GM12873 (cell line): ENCODE measurements at regions not wholly inside any gene's neighbourhood (a gene's known extent, or its start where the extent isn't known, plus 50 kb on each side); places are given as distances from the start of the nearest gene placed in this dataset.

ENCODE experiments used
- TF ChIP-seq, protein P1 (sequence below): IDR thresholded peaks from 2 replicates; pipeline ENCODE4 v1.5.1; 2012; ENCODE audit warnings: low read depth, mild to moderate bottlenecking, moderate library complexity, low read length, control low read depth; ENCODE audit not compliant: insufficient read depth; ENCODE audit errors: missing control alignments

DNA sequence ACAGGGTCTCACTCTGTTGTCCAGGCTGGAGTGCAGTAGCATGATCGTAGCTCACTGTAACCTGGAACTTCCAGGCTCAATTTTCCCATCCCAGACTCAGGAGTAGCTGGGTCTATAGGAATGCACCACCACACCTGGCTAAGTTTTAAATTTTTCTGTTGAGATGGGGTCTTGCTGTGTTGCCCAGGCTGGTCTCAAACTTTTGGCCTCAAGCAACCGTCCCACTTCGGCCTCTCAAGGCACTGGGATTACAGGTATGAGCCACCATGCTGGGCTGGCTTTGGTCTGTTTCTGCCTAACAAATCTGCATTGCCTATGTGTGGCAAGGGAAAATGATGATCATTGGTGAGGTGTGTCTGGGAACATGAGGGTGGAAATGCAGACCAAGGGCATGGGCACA is 59.3 kb upstream of the CLMP start:
- TF ChIP-seq, protein P1, sequence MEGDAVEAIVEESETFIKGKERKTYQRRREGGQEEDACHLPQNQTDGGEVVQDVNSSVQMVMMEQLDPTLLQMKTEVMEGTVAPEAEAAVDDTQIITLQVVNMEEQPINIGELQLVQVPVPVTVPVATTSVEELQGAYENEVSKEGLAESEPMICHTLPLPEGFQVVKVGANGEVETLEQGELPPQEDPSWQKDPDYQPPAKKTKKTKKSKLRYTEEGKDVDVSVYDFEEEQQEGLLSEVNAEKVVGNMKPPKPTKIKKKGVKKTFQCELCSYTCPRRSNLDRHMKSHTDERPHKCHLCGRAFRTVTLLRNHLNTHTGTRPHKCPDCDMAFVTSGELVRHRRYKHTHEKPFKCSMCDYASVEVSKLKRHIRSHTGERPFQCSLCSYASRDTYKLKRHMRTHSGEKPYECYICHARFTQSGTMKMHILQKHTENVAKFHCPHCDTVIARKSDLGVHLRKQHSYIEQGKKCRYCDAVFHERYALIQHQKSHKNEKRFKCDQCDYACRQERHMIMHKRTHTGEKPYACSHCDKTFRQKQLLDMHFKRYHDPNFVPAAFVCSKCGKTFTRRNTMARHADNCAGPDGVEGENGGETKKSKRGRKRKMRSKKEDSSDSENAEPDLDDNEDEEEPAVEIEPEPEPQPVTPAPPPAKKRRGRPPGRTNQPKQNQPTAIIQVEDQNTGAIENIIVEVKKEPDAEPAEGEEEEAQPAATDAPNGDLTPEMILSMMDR: no peak

DNA sequence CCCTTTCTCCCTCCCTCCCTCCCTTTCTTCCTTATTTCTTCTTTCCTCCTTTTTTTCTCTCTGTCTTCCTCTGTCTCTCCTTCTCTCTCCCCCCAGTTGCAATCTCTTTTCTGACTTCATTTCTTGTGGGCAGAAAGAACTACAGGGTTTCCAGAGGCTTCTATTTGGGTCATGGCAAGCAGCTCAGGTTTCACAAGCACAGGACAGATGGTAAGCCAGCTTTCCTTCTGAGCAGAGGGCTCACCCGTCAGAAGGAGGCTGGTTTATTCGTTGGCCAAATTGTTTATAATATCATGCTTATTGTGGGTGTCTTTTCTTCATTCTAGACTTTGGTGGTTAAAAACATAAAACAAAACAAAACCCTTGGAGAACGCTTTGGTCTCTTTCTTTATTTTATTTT is 58.9 kb upstream of the CLMP start:
- TF ChIP-seq, protein P1: no peak

DNA sequence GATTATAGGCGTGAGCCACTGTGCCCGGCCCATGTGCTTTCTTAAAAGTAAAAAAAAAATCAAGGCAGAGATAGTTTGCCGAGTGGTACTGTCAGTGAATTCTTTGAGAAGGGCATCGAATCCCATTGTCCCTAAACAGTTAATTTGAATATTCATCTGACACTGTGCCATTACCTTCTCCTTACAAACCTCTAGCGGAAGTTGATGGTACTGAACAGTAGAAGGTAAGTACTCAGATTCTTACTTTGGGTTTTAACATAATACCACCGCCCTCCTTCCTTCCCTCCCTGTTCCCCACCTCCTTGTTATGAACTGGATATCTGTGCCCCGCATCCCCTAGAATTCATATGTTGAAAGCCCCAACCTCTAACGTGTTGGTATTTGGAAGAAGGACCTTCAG is 58.2 kb upstream of the CLMP start:
- TF ChIP-seq, protein P1: no peak

DNA sequence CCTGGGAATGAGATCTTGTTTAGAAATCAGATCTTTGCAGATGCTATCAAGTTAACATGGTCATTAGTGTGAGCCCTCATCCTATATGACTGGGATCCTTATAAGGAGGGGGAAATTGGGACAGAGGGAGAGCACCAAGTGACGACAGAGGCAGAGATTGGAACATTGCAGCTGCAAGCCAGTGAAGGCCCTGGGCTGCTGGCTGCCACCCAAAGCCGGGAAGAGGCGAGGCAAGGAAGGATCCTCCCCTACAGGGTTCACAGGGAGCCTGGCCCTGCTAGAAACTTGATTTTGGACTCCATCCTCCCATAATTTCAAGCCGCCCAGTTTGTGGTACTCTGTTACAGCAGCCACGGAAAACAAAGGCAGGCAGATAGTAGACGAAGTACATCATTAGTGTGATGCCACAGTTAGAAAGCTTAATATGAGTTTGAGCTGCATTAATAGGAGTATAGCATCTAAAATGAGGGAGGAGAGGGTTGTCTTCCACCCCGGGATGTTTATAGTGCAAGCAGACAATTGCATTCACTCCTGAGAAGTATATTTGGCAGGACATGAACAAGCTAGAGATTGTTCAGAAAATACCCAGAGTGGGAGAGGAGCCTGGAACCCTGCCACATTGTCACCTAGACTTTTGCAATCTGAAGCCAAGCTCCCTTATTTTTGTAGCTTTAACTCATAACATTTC is 56.8 kb upstream of the CLMP start:
- TF ChIP-seq, protein P1: no peak

DNA sequence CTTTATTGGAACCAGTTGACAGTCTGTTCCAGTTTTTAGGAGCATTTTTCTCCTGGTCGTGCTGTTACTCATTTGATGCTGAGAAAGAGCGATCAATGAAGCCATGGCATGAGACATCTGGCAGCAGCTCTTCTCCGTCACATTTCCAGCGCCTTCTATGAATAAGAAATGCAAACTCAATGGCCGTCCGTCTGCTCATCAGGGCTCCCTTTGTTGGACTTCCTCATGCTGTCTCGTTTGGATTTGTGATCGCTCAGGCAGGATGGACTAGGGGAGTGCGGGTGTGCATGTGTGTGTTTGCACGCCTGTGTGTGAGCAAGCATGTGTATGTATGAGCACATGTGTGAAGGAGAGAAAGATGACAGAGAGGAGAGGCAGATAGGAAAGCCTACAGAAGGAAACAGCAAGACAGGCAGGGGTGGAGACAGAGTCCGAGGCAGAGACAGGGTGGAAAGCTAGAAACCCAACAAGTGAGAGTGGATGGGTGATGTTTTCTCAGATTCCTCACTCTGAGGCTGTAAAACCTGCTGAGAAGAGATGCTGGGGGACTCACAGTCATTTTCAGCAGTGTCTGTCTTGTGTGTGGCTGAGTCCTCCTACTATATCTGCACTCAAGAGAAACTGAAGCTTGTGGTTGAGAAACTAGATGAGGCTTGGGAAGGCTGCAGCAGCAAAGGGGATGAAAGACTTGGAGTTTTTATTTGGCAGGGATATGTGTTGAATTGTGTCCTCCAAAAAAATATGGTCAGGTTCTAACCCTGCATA is 56.0 kb upstream of the CLMP start:
- TF ChIP-seq, protein P1: no peak

DNA sequence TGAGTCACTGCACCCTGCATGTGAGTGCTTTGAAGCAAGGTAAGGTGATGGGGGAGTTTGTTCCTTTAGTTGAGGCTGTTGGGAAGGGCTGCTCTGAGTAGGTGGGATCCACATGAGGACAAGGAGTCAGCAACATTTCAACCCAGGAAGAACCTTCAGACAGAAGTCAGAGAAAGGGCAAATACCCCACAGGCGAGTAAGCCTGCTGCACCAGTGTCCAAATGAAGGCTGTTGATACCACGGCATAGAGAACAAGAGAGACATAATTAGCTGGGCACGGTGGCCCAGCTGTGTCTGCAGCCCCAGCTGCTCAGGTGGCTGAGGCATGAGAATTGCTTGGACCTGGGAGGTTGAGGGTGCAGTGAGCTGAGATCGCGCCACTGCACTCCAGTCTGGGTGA is 54.3 kb upstream of the CLMP start:
- TF ChIP-seq, protein P1: no peak

DNA sequence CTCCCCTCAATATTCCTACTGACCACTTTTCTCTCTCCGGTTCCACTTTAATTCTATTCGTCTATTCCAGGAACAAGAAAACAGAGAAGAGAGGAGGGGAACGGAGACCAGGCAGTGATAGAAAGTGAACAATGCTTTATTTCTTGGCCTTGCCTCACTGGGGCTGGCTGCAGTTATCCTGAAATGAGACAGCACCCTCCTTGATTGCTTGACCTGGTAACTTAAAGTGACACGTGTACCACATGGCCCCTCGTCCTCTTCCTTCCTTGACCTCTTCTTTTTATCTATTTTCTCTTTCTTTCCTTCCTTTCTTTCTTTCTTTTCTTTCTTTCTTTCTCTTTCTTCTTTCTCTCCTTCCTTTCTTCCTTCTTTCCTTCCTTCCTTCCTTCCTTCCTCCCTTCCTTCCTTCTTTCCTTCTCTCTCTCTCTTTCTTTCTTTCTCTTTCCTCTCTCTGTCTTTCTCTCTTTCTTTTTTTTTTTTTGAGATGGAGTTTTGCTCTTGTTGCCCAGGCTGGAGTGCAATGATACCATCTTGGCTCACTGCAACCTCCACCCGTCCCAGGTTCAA is 52.8 kb upstream of the CLMP start:
- TF ChIP-seq, protein P1: no peak
